CMK (cell line): ENCODE measurements at regions not wholly inside any gene's neighbourhood (a gene's known extent, or its start where the extent isn't known, plus 50 kb on each side); places are given as distances from the start of the nearest gene placed in this dataset.

Source experiments
- DNase-seq: peaks from one replicate; pipeline ENCODE4 v3.0.0-alpha.2; 2010; ENCODE audit warnings: low read depth

DNA sequence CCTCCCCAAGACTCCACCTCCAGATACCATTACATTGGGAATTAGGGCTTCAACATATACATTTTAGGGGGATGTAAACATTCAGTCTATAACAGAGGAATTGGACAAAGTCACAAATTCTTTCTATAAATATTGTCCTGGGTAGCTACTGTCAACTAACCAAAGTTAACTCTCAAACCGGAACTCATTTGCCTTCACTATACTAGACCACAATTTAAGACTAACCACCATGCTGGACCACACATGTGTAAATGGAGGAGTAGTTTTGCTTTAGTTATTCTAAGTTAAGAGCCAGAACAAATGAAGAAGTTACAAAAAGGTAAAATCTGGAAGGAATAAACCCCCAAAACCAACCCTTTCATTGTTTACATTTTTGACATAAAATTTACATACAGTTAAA is 222.8 kb downstream of the NDFIP2 start:
- no peak for DNase-seq

GRCh38 chr13:79695754-79696153 is 214.8 kb downstream of the NDFIP2 start:
- DNase-seq, result no peak

- DNase-seq, result no peak
Measured at GRCh38 chr13:79692846-79693245, 211.9 kb downstream of the NDFIP2 start.

DNA sequence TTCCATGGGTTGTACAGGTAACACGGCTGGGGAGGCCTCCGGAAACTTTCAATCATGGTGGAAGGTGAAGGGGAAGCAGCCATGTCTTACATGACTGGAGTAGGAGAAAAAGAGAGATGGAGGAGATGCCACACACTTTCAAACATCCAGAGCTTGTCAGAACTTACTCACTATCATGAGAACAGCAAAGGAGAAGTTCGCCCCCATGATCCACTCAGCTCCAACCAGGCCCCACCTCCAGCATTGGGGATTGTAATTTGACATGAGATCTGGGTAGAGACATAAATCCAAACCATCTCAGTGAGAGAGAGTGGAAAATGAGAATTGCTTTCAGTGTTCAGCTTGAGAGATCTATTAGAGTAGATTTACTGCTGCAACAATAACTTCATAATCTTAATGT is 210.9 kb downstream of the NDFIP2 start:
- DNase-seq, result no peak

DNA sequence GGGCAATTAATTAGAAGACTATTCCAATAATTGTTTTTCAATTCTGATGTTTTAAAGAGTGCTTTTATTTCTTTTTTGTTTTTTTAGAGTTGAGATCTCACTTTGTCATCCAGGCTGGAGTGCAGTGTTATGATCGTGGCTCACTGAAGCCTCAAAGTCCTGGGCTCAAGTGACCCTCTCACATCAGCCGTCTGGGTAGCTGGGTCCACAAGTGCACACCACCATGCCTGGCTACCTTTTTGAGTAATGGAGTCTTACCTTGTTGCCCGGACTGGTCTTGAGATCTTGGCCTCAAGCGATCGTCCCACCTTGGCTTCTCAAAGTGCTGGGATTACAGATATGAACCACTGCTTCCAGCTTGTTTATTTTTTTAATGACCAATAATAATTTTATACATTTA is 207.8 kb downstream of the NDFIP2 start:
- DNase-seq, result no peak

GRCh38 chr13:79686441-79686840 is 205.5 kb downstream of the NDFIP2 start:
- DNase-seq, result no peak

DNA sequence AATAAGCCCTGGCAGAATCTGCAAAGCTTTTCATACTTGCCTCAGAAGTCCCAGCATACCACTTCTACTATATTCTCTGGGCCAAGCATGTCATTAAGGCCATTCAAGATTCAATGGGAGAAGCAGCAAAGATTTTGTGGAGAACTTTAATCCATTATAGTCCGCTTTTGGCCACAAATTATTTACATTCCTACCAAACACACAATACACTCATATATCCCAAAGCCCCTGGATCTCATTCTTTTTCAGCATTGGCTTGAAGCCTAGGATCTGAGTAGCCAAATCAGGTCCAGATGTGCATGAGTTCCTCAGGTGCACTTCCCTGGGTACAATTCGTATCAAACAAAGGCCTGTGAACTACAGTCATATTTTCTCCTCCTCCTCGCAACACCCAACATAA is 203.4 kb downstream of the NDFIP2 start:
- DNase-seq, result no peak

GRCh38 chr13:79682164-79682563 is 201.2 kb downstream of the NDFIP2 start:
- no peak for DNase-seq

GRCh38 chr13:79681069-79681468 is 200.1 kb downstream of the NDFIP2 start:
- DNase-seq, result no peak

DNA sequence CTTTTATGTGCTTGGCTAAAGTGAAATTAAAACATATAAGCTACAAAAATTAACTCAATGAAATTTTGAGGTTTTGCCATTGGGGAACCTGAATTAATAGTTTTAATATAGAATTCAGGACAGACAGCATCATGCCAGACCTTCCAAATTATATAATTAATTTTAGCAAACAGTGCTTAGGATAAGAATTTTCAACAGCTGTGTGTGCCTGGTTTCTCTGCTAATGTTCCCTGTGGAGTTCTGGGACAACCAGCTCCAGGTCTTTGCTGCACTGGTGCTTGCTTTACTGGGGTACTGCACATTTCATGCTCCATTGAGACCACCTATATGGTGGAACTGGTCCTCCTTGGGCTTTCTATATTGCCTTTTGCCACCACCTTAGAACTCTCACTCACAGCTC is 199.5 kb downstream of the NDFIP2 start:
- no peak for DNase-seq

DNA sequence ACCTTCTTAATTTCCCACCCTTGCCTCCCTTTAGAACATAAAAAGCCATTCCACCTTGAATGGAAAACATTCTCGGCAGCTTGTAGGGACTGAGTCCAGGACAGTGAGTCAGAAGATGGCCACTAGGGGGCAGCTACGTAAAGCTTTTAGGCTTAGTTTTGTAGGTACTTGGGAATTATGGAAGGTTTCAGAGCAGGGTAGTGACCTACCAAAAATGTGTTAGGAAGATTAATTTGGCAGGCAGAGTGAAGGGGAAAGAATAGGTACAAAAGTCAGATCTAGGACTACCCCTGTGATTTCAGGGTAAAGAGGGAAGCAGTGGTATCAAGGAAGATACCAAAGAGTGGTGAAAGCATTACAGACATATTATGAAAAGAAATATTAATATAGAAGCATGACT is 198.4 kb downstream of the NDFIP2 start:
- peak; percentile 45 for DNase-seq

- DNase-seq, result no peak
Measured at GRCh38 chr13:79678100-79678499, 197.1 kb downstream of the NDFIP2 start.

GRCh38 chr13:79675931-79676660 is 195.1 kb downstream of the NDFIP2 start:
- DNase-seq, result no peak

DNA sequence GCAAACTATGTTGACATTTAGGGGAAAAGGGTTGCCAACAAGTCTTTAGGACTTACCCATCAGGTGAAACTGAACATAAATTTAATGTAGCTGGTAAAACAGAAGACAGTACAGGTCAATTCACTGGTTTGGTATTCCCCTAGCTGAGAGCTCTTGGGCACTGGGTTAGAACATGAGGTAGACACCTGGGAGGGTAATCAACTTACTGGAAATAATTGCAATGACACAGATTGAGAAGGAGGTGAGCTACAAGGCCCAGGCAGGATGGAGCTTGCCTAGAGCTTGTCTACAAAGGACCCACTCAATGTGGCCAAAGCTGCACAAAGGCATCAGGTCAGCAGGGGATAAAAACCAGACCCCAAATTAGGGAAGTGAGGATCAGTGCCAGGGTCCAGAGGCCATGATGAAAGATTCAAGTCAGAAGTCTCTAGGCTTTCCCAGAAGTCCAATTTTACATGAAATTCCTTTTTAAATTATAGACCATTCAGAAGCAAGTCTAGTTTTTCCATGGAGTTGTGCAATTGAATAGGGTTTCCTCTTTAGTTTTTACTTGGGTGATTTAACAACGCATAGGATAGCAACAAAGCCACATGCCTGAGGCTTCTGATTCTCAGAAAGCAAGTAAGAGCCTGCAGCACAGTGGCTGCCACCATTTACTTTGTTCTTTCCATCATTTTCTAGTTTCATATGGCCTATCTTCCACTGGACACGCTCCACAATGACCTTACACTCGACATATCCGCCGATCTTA is 194.0 kb downstream of the NDFIP2 start:
- no peak for DNase-seq

- DNase-seq, result no peak
Measured at GRCh38 chr13:79673993-79674377, 193.0 kb downstream of the NDFIP2 start.

DNA sequence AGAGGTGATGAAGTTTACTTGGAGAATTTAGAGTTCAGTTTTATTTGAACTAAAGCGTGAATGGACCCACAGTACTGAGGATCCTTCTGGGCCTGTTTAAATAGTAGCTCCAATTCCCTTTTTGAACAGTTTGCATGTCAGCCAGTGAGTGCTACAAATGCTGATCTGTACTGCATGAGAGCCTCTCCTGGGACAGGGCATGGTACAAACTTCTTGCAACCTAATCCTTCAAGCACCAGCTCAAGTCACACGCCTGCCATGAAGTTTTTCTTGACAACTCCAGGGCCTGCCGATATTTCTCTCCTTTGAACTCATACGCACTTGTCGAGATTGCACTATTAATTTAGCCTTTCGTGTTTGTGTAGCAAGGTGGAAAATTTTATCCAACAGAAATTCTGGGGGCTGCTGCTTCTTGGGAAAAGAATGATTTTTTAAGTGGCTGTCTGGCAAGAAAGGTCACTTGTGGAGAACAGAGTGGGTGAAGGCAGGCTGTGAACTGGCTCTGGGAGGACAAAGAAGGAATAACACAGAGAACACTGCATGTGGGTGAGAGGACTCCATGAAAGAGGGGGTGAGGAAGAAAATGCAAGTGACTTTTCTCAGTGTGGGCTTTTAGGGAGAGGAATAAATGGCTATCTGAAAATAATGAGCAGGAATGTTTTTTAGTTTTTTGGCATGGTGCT is 192.5 kb downstream of the NDFIP2 start:
- no peak for DNase-seq

- no peak for DNase-seq
Measured at GRCh38 chr13:79671420-79671819, 190.5 kb downstream of the NDFIP2 start.

DNA sequence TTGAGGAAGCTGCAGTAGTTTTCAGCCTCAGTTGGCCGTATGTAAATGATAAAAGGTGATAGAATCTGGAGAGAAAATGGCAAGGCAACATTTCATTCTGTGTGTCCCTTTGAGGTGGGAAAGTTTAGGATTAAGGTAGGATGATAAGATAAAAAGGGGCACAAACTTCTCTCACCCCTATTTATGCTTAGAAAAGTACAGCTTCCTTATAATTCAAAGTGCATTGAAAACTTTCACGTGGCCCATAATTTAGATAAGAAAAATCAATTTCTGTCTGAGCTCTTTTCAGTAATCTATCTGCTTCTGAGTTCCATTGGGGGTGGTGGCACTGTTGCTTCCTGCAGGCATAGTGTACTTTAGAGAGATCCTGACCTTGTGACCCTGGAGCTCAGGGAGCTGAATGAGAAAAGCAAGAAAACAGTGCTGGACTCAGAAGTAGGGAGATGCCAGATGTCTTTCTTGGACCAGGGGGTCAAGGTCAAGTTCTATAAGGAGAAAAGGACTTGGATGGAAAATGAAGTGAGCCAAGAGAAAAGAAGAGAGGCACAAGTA is 187.3 kb downstream of the NDFIP2 start:
- DNase-seq, result no peak

DNA sequence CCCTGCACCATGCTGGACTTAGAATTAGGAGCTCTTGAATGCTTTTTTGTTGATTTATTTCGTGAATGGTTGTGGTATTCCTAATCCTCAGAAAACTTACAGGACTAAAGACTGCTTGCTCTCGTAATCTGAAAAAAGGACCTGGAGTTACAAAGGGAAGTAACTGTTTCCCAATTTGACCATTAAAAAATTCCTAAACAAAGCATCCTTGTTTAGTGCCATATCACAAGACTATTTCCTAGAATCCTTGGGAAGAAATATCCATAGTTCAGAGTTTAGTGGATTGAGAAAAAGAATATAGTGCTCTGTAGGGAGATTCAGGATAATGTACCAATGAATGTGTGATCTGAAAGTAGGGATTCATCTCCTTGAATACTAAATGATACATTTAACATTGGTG is 186.8 kb downstream of the NDFIP2 start:
- DNase-seq, result no peak

- DNase-seq, result no peak
Measured at GRCh38 chr13:79663977-79664636, 183.2 kb downstream of the NDFIP2 start.

GRCh38 chr13:79663435-79663834 is 182.5 kb downstream of the NDFIP2 start:
- DNase-seq, result no peak

GRCh38 chr13:79662882-79663281 is 181.9 kb downstream of the NDFIP2 start:
- no peak for DNase-seq
